Gastroesophageal sphincter (tissue), 4 donors: ENCODE measurements at regions not wholly inside any gene's neighbourhood (a gene's known extent, or its start where the extent isn't known, plus 50 kb on each side); places are given as distances from the start of the nearest gene placed in this dataset.

Experiments used
- ATAC-seq: fragments of 150-250 bp; one replicate; pipeline ENCODE4 v1.9.1; 2016; ENCODE audit warnings: mild to moderate bottlenecking, moderate library complexity
- H3K27ac ChIP-seq, 4 donors: fragments of 200-600 bp; sonication (generic) in 3 of 4; 1 replicate in 3 of 4; 2 replicates in 1 of 4; pipeline ENCODE4 v1.5.1; 2016 to 2019
- H3K27me3 ChIP-seq: fragments of 200-600 bp; sonication (generic); one replicate; pipeline ENCODE4 v1.5.1; 2019
- H3K36me3 ChIP-seq, 2 donors: fragments of 200-600 bp; sonication (generic); one replicate each; pipeline ENCODE4 v1.5.1; 2019; ENCODE audit warnings: control low read depth in 1 of 2
- H3K4me1 ChIP-seq, 3 donors: fragments of 200-600 bp; sonication (generic); 1 replicate in 2 of 3; 2 replicates in 1 of 3; pipeline ENCODE4 v1.5.1; 2016 to 2019; ENCODE audit warnings: control low read depth in 2 of 3
- H3K4me3 ChIP-seq, 2 donors: fragments of 200-600 bp; sonication (generic); one replicate each; pipeline ENCODE4 v1.5.1; 2019; ENCODE audit warnings: mild to moderate bottlenecking in 1 of 2, moderate library complexity in 1 of 2
- H3K9me3 ChIP-seq, 3 donors: fragments of 200-600 bp; sonication (generic); one replicate each; pipeline ENCODE4 v1.5.1; 2017 to 2019; ENCODE audit warnings: control low read depth in 2 of 3
- CTCF ChIP-seq, 4 experiments: fragments of 200-600 bp in 2 of 4; fragments of 450-650 bp in 2 of 4; sonication (generic) in 1 of 4; IDR thresholded peaks; one replicate each; pipeline ENCODE4 v1.5.1; 2017 to 2019; ENCODE audit warnings: antibody characterized with exemption in 4 of 4, mild to moderate bottlenecking in 2 of 4, moderate library complexity in 2 of 4
- EP300 ChIP-seq: sonication (generic); formaldehyde crosslinking; IDR thresholded peaks from one replicate; pipeline ENCODE4 v1.6.1; 2017; ENCODE audit warnings: antibody characterized with exemption, mild to moderate bottlenecking
- POLR2A ChIP-seq, 2 donors: fragments of 450-650 bp; IDR thresholded peaks; one replicate each; pipeline ENCODE4 v1.6.1; 2017; ENCODE audit warnings: antibody characterized with exemption in 2 of 2, mild to moderate bottlenecking in 2 of 2, moderate library complexity in 1 of 2
- POLR2AphosphoS5 ChIP-seq: sonication (generic); formaldehyde crosslinking; IDR thresholded peaks from one replicate; pipeline ENCODE4 v1.6.1; 2017; ENCODE audit warnings: antibody characterized with exemption
- WGBS, 2 donors: methylation state at CpG; one replicate each; pipeline ENCODE4 v1.1.5; 2018; ENCODE audit warnings: low coverage in 1 of 2; 5-methylcytosine and 5-hydroxymethylcytosine counted together

DNA sequence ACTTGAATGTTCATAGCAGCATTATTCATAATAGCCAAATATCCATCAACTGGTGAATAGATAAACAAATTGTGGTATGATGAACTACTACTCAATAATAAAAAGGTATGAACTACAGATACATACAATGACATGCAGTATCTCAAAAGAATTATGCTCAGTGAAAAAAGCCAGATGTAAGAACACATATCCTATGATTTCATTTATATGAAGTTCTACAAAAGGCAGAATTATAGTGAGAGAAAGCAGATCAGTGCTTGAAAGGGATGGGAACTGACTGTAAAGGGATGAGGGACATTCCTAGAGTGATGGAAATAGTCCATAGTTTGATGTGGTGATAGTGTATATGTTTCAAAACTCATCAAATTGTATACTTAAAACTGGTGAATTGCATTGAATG is 339.0 kb downstream of the ENC1 start:
- Histone ChIP-seq H3K9me3 (no peaks in the 10 kb centered on the region), H3K4me3 (no peak overlapping the region), H3K27me3 (no peaks in the 10 kb centered on the region), H3K4me1 (peaks cover 0 to 6% (median 0%) of the 10 kb centered on the region in 3 donors), H3K36me3 (no peaks in the 10 kb centered on the region), H3K27ac (no peak overlapping the region)
- ATAC-seq = no peak
- TF ChIP-seq EP300 (no peak), POLR2A (IDR thresholded peaks at IDR 0.05) (no peak), POLR2AphosphoS5 (no peak), CTCF (IDR thresholded peaks at IDR 0.05) (no peak)

GRCh38 chr5:74300808-74301389 is 339.6 kb downstream of the ENC1 start:
- H3K9me3 ChIP-seq = no peaks in the 10 kb centered on the region
- no peak for ATAC-seq
- TF ChIP-seq POLR2AphosphoS5 = no peak
- no peak for TF ChIP-seq POLR2A (IDR thresholded peaks at IDR 0.05)
- TF ChIP-seq EP300 = no peak
- TF ChIP-seq CTCF (IDR thresholded peaks at IDR 0.05) = no peak
- H3K36me3 ChIP-seq = no peaks in the 10 kb centered on the region
- no peaks in the 10 kb centered on the region for H3K27me3 ChIP-seq
- H3K4me3 ChIP-seq = no peak overlapping the region
- H3K27ac ChIP-seq = no peak overlapping the region
- WGBS, 2 donors = 80 to 85% methylated on average over 6 of the region's 6 CpGs
- H3K4me1 ChIP-seq = peaks cover 0 to 7% (median 0%) of the 10 kb centered on the region in 3 donors

DNA sequence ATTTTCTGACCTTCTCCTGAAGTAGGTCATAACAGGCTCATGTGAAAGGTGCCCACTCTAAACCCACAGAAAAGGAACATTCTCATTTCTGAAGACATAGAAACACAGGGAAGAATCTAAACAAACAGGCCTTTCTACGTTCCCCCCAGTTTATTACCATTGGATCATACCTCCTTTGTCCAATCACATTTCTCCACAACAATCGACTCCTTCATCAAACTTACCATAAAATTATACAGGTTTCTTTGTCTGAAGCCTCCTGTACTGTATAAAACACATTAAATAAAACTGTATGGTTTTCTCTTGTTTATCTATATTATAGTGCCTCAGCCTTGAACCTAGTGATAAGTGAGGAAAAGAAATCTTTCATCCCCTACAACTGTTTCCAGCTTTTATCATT is 340.7 kb downstream of the ENC1 start:
- H3K9me3 ChIP-seq = no peaks in the 10 kb centered on the region
- TF ChIP-seq POLR2A (IDR thresholded peaks at IDR 0.05) (no peak), EP300 (no peak), POLR2AphosphoS5 (no peak), CTCF (IDR thresholded peaks at IDR 0.05) (no peak)
- no peak for ATAC-seq
- H3K27me3 ChIP-seq = no peaks in the 10 kb centered on the region
- no peak overlapping the region for H3K4me3 ChIP-seq
- 96 to 100% methylated on average over 2 of the region's 2 CpGs for WGBS, 2 donors
- peaks cover 0 to 7% (median 0%) of the 10 kb centered on the region in 3 donors for H3K4me1 ChIP-seq
- H3K36me3 ChIP-seq = no peaks in the 10 kb centered on the region
- H3K27ac ChIP-seq = no peak overlapping the region

DNA sequence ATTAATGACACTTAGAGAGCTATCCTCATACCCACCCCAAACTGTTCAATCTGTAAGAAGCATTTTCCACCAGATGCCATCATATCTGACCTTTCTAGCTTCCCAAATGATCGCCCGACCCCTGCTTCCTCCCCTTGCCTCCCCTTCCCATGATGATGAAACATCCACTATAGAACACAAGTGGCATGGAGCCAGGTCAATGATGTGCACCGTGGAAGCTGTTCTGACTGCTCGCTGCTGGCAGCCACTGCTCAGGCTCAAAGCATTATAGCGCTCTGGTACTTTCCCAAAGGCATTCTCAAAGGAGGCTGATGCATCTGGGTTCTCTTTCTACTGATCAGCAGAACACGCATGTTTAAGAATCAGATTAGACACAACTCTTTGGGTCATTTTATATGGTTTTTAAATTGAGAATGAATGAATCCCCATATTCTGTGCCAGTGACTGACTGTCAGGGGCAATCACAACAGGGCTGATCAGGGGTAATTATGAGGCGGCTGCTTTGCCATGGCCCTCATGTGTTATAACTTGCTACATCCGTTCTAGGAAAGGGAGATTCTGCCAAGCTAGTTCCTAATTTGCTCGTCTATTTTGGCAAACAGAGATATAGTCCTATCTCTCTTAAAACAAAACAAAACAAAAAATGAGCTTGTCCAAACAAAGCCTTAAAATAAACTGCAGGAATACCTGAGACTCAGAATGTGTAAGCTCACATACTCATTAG is 343.7 kb downstream of the ENC1 start:
- Histone ChIP-seq H3K27me3 (no peaks in the 10 kb centered on the region), H3K4me1 (peaks cover 0 to 25% (median 9%) of the 10 kb centered on the region in 3 donors), H3K36me3 (no peaks in the 10 kb centered on the region), H3K4me3 (no peak overlapping the region), H3K9me3 (no peaks in the 10 kb centered on the region), H3K27ac (no peak overlapping the region)
- ATAC-seq = no peak
- 28 to 34% methylated on average over 6 of the region's 9 CpGs for WGBS, 2 donors
- TF ChIP-seq POLR2A (IDR thresholded peaks at IDR 0.05) = no peak
- no peak for TF ChIP-seq CTCF (IDR thresholded peaks at IDR 0.05)
- no peak for TF ChIP-seq POLR2AphosphoS5
- TF ChIP-seq EP300 = no peak

DNA sequence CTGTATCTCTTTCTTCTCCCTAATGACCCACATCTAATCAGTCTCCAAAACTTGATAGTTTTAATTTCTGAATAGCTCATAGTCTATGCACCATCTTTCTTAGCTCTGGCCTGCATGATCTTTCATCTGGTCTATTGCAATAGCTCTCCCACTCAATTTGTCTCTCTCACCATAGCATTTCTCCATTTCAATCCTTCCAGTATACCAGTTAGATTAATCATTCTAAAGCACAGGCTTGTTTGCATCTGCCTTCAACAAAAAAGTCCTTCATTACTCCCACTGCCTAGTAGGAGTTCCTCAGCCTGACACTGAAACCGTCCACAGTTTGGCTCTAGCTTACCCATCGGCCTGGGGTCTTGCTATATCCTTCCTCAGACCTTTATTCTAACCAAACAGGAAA is 344.9 kb downstream of the ENC1 start:
- Histone ChIP-seq H3K4me1 (peaks cover 0 to 25% (median 9%) of the 10 kb centered on the region in 3 donors), H3K9me3 (no peaks in the 10 kb centered on the region), H3K27me3 (no peaks in the 10 kb centered on the region), H3K36me3 (no peaks in the 10 kb centered on the region), H3K27ac (no peak overlapping the region), H3K4me3 (no peak overlapping the region)
- 78 to 94% methylated on average over 2 of the region's 2 CpGs for WGBS, 2 donors
- no peak for ATAC-seq
- TF ChIP-seq EP300 = no peak
- no peak for TF ChIP-seq POLR2AphosphoS5
- TF ChIP-seq POLR2A (IDR thresholded peaks at IDR 0.05) = no peak
- no peak for TF ChIP-seq CTCF (IDR thresholded peaks at IDR 0.05)
